Testis (tissue), 2 donors: ENCODE measurements at regions not wholly inside any gene's neighbourhood (a gene's known extent, or its start where the extent isn't known, plus 50 kb on each side); places are given as distances from the start of the nearest gene placed in this dataset.

ENCODE experiments used
- CTCF ChIP-seq, 3 experiments: fragments of 450-650 bp in 2 of 3; fragments of 200-600 bp in 1 of 3; sonication (generic) in 1 of 3; IDR thresholded peaks; one replicate each; pipeline ENCODE4 v1.5.1; 2016 to 2019; ENCODE audit warnings: antibody characterized with exemption in 3 of 3, mild to moderate bottlenecking in 2 of 3, moderate library complexity in 1 of 3
- POLR2A ChIP-seq: fragments of 450-650 bp; IDR thresholded peaks from one replicate; pipeline ENCODE4 v1.6.1; 2017; ENCODE audit warnings: antibody characterized with exemption, mild to moderate bottlenecking, moderate library complexity

- no peak for TF ChIP-seq CTCF (IDR thresholded peaks at IDR 0.05)
- TF ChIP-seq POLR2A, result no peak
Measured at GRCh38 chr15:96838081-96838480, 507.6 kb downstream of the NR2F2 start.
